Colonic mucosa (tissue), 4 donors: ENCODE measurements at regions not wholly inside any gene's neighbourhood (a gene's known extent, or its start where the extent isn't known, plus 50 kb on each side); places are given as distances from the start of the nearest gene placed in this dataset.

Experiments used
- DNase-seq: peaks from one replicate; pipeline ENCODE4 v3.0.0-alpha.2; 2020
- H3K27ac ChIP-seq: fragments of 200-600 bp; one replicate; pipeline ENCODE4 v1.8.0; 2021
- H3K27me3 ChIP-seq: fragments of 200-600 bp; one replicate; pipeline ENCODE4 v1.8.0; 2021
- H3K36me3 ChIP-seq: fragments of 200-600 bp; one replicate; pipeline ENCODE4 v1.8.0; 2021
- H3K4me1 ChIP-seq: fragments of 200-600 bp; one replicate; pipeline ENCODE4 v1.8.0; 2021; ENCODE audit warnings: mild to moderate bottlenecking
- H3K4me3 ChIP-seq: fragments of 200-600 bp; one replicate; pipeline ENCODE4 v1.8.0; 2021
- H3K9ac ChIP-seq, 2 donors: one replicate each; pipeline ENCODE4 v1.7.0; 2013; ENCODE audit warnings: control low read depth in 2 of 2, low read depth in 2 of 2, low read length in 2 of 2
- H3K9me3 ChIP-seq: fragments of 200-600 bp; one replicate; pipeline ENCODE4 v1.8.0; 2021
- CTCF ChIP-seq: fragments of 200-600 bp; IDR thresholded peaks from one replicate; pipeline ENCODE4 v1.8.0; 2022; ENCODE audit warnings: antibody characterized with exemption, mild to moderate bottlenecking
- intact Hi-C: fragments of 100-400 bp; cut with DNase I; formaldehyde crosslinking; loops from one replicate; pipeline ENCODE4 v1.14.1; 2022
- donor health status: healthy.
- donor health status: DM: no; HTN: no; CAD: no.
- donor health status: DM: no; HTN: no; CAD: no.

GRCh38 chr2:34011684-34012083 is 412.6 kb upstream of the FAM98A start:
- intact Hi-C loops, result loop anchor here (10.0 kb wide), 1 partner anchor 1413 kb away; no protein-coding TSS in a partner anchor
- no peaks in the 10 kb centered on the region for H3K4me1 ChIP-seq
- no peak for TF ChIP-seq CTCF
- no peaks in the 10 kb centered on the region for H3K36me3 ChIP-seq
- DNase-seq, result no peak
- H3K27ac ChIP-seq, result no peak overlapping the region
- H3K9me3 ChIP-seq, result no peaks in the 10 kb centered on the region
- H3K27me3 ChIP-seq, result no peaks in the 10 kb centered on the region
- H3K4me3 ChIP-seq, result no peak overlapping the region
- H3K9ac ChIP-seq, result no peak overlapping the region

- TF ChIP-seq CTCF, result no peak
- no peaks in the 10 kb centered on the region for H3K36me3 ChIP-seq
- no peak overlapping the region for H3K4me3 ChIP-seq
- no peaks in the 10 kb centered on the region for H3K9me3 ChIP-seq
- no peak for DNase-seq
- H3K9ac ChIP-seq, result no peak overlapping the region
- no peaks in the 10 kb centered on the region for H3K27me3 ChIP-seq
- no peak overlapping the region for H3K27ac ChIP-seq
- intact Hi-C loops, result no loop called here
- H3K4me1 ChIP-seq, result no peaks in the 10 kb centered on the region
Measured at GRCh38 chr2:34005901-34006300, 406.8 kb upstream of the FAM98A start.

- H3K27me3 ChIP-seq, result no peaks in the 10 kb centered on the region
- intact Hi-C loops, result no loop called here
- H3K9ac ChIP-seq, result no peak overlapping the region
- TF ChIP-seq CTCF, result no peak
- H3K36me3 ChIP-seq, result no peaks in the 10 kb centered on the region
- no peaks in the 10 kb centered on the region for H3K9me3 ChIP-seq
- no peaks in the 10 kb centered on the region for H3K4me1 ChIP-seq
- H3K4me3 ChIP-seq, result no peak overlapping the region
- H3K27ac ChIP-seq, result no peak overlapping the region
- no peak for DNase-seq
Measured at GRCh38 chr2:34004936-34005335, 405.8 kb upstream of the FAM98A start.

GRCh38 chr2:34003795-34004194 is 404.7 kb upstream of the FAM98A start:
- TF ChIP-seq CTCF, result no peak
- no peaks in the 10 kb centered on the region for H3K9me3 ChIP-seq
- intact Hi-C loops, result no loop called here
- no peaks in the 10 kb centered on the region for H3K36me3 ChIP-seq
- no peak overlapping the region for H3K9ac ChIP-seq
- H3K4me3 ChIP-seq, result no peak overlapping the region
- H3K27ac ChIP-seq, result no peak overlapping the region
- no peak for DNase-seq
- H3K4me1 ChIP-seq, result no peaks in the 10 kb centered on the region
- H3K27me3 ChIP-seq, result no peaks in the 10 kb centered on the region

GRCh38 chr2:34001557-34001956 is 402.5 kb upstream of the FAM98A start:
- intact Hi-C loops, result no loop called here
- DNase-seq, result no peak
- no peak overlapping the region for H3K27ac ChIP-seq
- H3K36me3 ChIP-seq, result no peaks in the 10 kb centered on the region
- no peaks in the 10 kb centered on the region for H3K4me1 ChIP-seq
- H3K9ac ChIP-seq, result no peak overlapping the region
- no peaks in the 10 kb centered on the region for H3K27me3 ChIP-seq
- no peak overlapping the region for H3K4me3 ChIP-seq
- H3K9me3 ChIP-seq, result no peaks in the 10 kb centered on the region
- TF ChIP-seq CTCF, result no peak

- no peaks in the 10 kb centered on the region for H3K4me1 ChIP-seq
- no peak for TF ChIP-seq CTCF
- intact Hi-C loops, result no loop called here
- H3K9ac ChIP-seq, result no peak overlapping the region
- no peak overlapping the region for H3K4me3 ChIP-seq
- no peaks in the 10 kb centered on the region for H3K36me3 ChIP-seq
- DNase-seq, result no peak
- no peaks in the 10 kb centered on the region for H3K27me3 ChIP-seq
- no peak overlapping the region for H3K27ac ChIP-seq
- no peaks in the 10 kb centered on the region for H3K9me3 ChIP-seq
Measured at GRCh38 chr2:33984131-33984530, 385.0 kb upstream of the FAM98A start.
